Endodermal cell (in vitro differentiated cells): ENCODE measurements at regions not wholly inside any gene's neighbourhood (a gene's known extent, or its start where the extent isn't known, plus 50 kb on each side); places are given as distances from the start of the nearest gene placed in this dataset.

ENCODE experiments used
- DNase-seq: peaks from one replicate; pipeline ENCODE4 v3.0.0-alpha.2; 2017
- H3K27ac ChIP-seq: 2 replicates; pipeline ENCODE4 v1.5.1; 2013; ENCODE audit warnings: mild to moderate bottlenecking, low read depth, low read length, moderate library complexity
- H3K27me3 ChIP-seq: 2 replicates; pipeline ENCODE4 v1.6.1; 2013; ENCODE audit warnings: mild to moderate bottlenecking, low read length, moderate library complexity; ENCODE audit not compliant: insufficient read depth, control insufficient read depth, poor library complexity, severe bottlenecking
- H3K36me3 ChIP-seq: 2 replicates; pipeline ENCODE4 v1.7.0; 2013; ENCODE audit warnings: mild to moderate bottlenecking, low read length, moderate library complexity; ENCODE audit not compliant: control insufficient read depth, insufficient read depth
- H3K4me1 ChIP-seq: one replicate; pipeline ENCODE4 v1.7.0; 2013; ENCODE audit warnings: low read length; ENCODE audit not compliant: control insufficient read depth, insufficient read depth
- H3K4me3 ChIP-seq: 2 replicates; pipeline ENCODE4 v1.5.1; 2013; ENCODE audit warnings: mild to moderate bottlenecking, low read length, moderate library complexity
- H3K9ac ChIP-seq: 2 replicates; pipeline ENCODE4 v1.6.1; 2013; ENCODE audit warnings: mild to moderate bottlenecking, low read length, moderate library complexity; ENCODE audit not compliant: poor library complexity, severe bottlenecking; ENCODE audit errors: extremely low read depth
- H3K9me3 ChIP-seq: 2 replicates; pipeline ENCODE4 v1.6.1; 2013; ENCODE audit warnings: mild to moderate bottlenecking, low read length, moderate library complexity; ENCODE audit not compliant: control insufficient read depth
- H3K27ac Mint-ChIP-seq: 2 replicates; pipeline ENCODE4 v1.8.0; 2020; ENCODE audit warnings: mixed read lengths
- H3K27me3 Mint-ChIP-seq: 2 replicates; pipeline ENCODE4 v1.8.0; 2021; ENCODE audit warnings: mild to moderate bottlenecking, mixed read lengths; ENCODE audit not compliant: insufficient read depth
- H3K36me3 Mint-ChIP-seq: 2 replicates; pipeline ENCODE4 v1.8.0; 2020; ENCODE audit warnings: low read depth, mixed read lengths
- H3K4me1 Mint-ChIP-seq: 2 replicates; pipeline ENCODE4 v1.8.0; 2020; ENCODE audit warnings: mixed read lengths
- H3K4me3 Mint-ChIP-seq: 2 replicates; pipeline ENCODE4 v1.8.0; 2020; ENCODE audit warnings: mild to moderate bottlenecking, moderate library complexity, mixed read lengths
- H3K9me3 Mint-ChIP-seq: 2 replicates; pipeline ENCODE4 v1.8.0; 2020; ENCODE audit warnings: mild to moderate bottlenecking, mixed read lengths
- WGBS, 2 experiments: methylation state at CpG; one replicate each; pipeline versions ENCODE4 v1.1.5 to v1.1.7; 2013; ENCODE audit warnings: missing lambda C conversion rate in 2 of 2, mixed read lengths in 1 of 2; ENCODE audit not compliant: insufficient coverage in 1 of 2, insufficient read length in 1 of 2; 5-methylcytosine and 5-hydroxymethylcytosine counted together
- TF ChIP-seq, protein P1 (sequence below): fragments of 200-600 bp; sonication (generic); conservative IDR thresholded peaks from 2 replicates; pipeline ENCODE4 v1.5.0; 2021; ENCODE audit warnings: antibody characterized with exemption, mild to moderate bottlenecking

DNA sequence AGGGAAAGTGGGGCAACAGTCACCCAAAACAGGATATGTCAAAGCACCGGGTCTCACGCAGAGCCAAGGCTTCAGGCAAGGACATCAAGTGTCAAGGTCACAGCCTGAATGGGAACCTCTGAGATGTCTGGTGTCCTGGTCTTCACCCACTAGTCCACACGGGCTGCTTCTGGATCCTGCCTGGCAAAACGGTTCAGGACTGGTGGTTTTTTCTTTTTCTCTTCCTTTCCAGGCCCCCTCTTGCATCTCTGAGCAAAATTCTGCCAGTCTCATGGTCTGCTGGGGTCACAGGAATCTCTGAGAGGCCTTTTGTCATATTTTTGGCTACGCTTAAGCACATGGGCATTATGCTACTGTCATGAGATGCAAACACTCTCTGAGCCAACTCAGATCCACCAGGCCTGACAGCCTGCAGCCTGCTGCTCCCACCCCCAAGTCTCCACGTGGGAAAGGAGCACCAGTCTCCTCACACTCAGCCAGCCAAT is 518.2 kb upstream of the ZEB2 start:
- no peak overlapping the region for H3K4me3 Mint-ChIP-seq

DNA sequence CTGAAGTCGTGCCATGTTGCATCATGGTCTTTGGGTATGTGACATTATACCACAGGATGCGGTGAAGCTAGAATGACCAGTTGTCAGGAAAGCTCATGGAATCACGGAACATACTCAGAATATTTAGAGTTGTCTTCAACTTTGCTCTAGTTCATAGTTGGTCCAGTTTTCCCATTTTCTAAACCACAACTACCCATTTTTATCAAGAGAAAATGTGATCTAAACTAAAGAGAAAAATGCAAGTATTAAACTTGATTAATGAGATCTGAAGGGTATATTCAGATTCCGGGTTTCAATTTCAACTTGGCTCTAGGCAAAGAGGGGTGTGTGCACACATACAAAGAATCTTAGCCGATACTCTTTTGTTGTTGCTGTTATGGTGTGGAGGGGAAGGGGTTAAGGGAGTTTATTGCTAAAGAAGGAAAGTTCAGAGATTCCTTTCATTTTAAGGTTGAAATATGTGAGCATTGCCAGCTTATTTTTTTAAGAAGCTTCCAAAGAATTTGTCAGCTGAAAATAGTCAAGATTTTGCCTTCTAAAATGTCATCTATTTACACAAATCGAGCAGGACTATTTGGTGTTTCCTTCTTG is 516.6 kb upstream of the ZEB2 start:
- Mint-ChIP-seq H3K4me3 (no peak overlapping the region), H3K27me3 (no peaks in the 10 kb centered on the region), H3K36me3 (no peaks in the 10 kb centered on the region), H3K9me3 (no peaks in the 10 kb centered on the region), H3K27ac (no peak overlapping the region), H3K4me1 (no peaks in the 10 kb centered on the region)
- Histone ChIP-seq H3K27me3 (no peaks in the 10 kb centered on the region), H3K4me3 (no peak overlapping the region), H3K4me1 (no peaks in the 10 kb centered on the region), H3K9me3 (no peaks in the 10 kb centered on the region), H3K27ac (no peak overlapping the region), H3K9ac (no peak overlapping the region), H3K36me3 (no peaks in the 10 kb centered on the region)
- WGBS, 2 experiments, result 95 to 100% methylated on average over 2 to 6 of the region's 6 CpGs
- TF ChIP-seq, protein P1, sequence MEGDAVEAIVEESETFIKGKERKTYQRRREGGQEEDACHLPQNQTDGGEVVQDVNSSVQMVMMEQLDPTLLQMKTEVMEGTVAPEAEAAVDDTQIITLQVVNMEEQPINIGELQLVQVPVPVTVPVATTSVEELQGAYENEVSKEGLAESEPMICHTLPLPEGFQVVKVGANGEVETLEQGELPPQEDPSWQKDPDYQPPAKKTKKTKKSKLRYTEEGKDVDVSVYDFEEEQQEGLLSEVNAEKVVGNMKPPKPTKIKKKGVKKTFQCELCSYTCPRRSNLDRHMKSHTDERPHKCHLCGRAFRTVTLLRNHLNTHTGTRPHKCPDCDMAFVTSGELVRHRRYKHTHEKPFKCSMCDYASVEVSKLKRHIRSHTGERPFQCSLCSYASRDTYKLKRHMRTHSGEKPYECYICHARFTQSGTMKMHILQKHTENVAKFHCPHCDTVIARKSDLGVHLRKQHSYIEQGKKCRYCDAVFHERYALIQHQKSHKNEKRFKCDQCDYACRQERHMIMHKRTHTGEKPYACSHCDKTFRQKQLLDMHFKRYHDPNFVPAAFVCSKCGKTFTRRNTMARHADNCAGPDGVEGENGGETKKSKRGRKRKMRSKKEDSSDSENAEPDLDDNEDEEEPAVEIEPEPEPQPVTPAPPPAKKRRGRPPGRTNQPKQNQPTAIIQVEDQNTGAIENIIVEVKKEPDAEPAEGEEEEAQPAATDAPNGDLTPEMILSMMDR, result no peak
- no peak for DNase-seq

More for the DNA sequence above, 518.2 kb upstream of the ZEB2 start:
- no peak overlapping the region for H3K9ac ChIP-seq
- TF ChIP-seq, protein P1, result no peak
- H3K36me3 Mint-ChIP-seq, result no peaks in the 10 kb centered on the region
- H3K4me1 ChIP-seq, result no peaks in the 10 kb centered on the region
- DNase-seq, result no peak
- H3K36me3 ChIP-seq, result no peaks in the 10 kb centered on the region
- no peak overlapping the region for H3K27ac ChIP-seq
- no peak overlapping the region for H3K27ac Mint-ChIP-seq
- H3K27me3 ChIP-seq, result no peaks in the 10 kb centered on the region
- H3K27me3 Mint-ChIP-seq, result no peaks in the 10 kb centered on the region
- no peaks in the 10 kb centered on the region for H3K9me3 Mint-ChIP-seq
- no peaks in the 10 kb centered on the region for H3K9me3 ChIP-seq
- WGBS, 2 experiments, result 84 to 100% methylated on average over 5 to 6 of the region's 6 CpGs
- H3K4me1 Mint-ChIP-seq, result no peaks in the 10 kb centered on the region
- H3K4me3 ChIP-seq, result no peak overlapping the region

- DNase-seq, result no peak
- Mint-ChIP-seq H3K27me3 (no peaks in the 10 kb centered on the region), H3K4me1 (no peaks in the 10 kb centered on the region), H3K9me3 (no peaks in the 10 kb centered on the region), H3K36me3 (no peaks in the 10 kb centered on the region), H3K27ac (no peak overlapping the region), H3K4me3 (no peak overlapping the region)
- Histone ChIP-seq H3K27me3 (no peaks in the 10 kb centered on the region), H3K4me3 (no peak overlapping the region), H3K9me3 (no peaks in the 10 kb centered on the region), H3K9ac (no peak overlapping the region), H3K27ac (no peak overlapping the region), H3K36me3 (no peaks in the 10 kb centered on the region), H3K4me1 (no peaks in the 10 kb centered on the region)
- 95% methylated on average over 1 of the region's 1 CpG; no CpG with 5 or more reads in 1 of the 2 experiments for WGBS, 2 experiments
- TF ChIP-seq, protein P1, result no peak
These were observed 514.6 kb upstream of the ZEB2 start for GRCh38 chr2:145034511-145034910.
